SKM-1 treated with dmso at 0.1 percent for 144 hours (cell line): ENCODE measurements at regions not wholly inside any gene's neighbourhood (a gene's known extent, or its start where the extent isn't known, plus 50 kb on each side); places are given as distances from the start of the nearest gene placed in this dataset.

ENCODE experiments used
- DNase-seq: peaks from one replicate; lab custom pipeline; 2025; ENCODE audit not compliant: unreplicated experiment; lab: John Stamatoyannopoulos, UW

GRCh38 chr16:35713762-35714650 is 2254.6 kb downstream of the TP53TG3F start:
- DNase-seq = no peak

- DNase-seq = no peak
These were observed 2255.3 kb downstream of the TP53TG3F start for GRCh38 chr16:35714665-35715064.

- no peak for DNase-seq
These were observed 2265.1 kb downstream of the TP53TG3F start for GRCh38 chr16:35724551-35724950.

GRCh38 chr16:35725949-35726348 is 2266.5 kb downstream of the TP53TG3F start:
- no peak for DNase-seq

GRCh38 chr16:35730251-35730650 is 2270.8 kb downstream of the TP53TG3F start:
- no peak for DNase-seq

- no peak for DNase-seq
These were observed 2272.1 kb downstream of the TP53TG3F start for GRCh38 chr16:35731341-35732040.

GRCh38 chr16:35732046-35732810 is 2272.8 kb downstream of the TP53TG3F start:
- DNase-seq = no peak

GRCh38 chr16:35733278-35733965 is 2274.0 kb downstream of the TP53TG3F start:
- DNase-seq = no peak

- DNase-seq = no peak
These were observed 2274.7 kb downstream of the TP53TG3F start for GRCh38 chr16:35733971-35734702.

- DNase-seq = no peak
These were observed 2275.5 kb downstream of the TP53TG3F start for GRCh38 chr16:35734728-35735402.

- no peak for DNase-seq
These were observed 2276.2 kb downstream of the TP53TG3F start for GRCh38 chr16:35735403-35736251.

GRCh38 chr16:35736546-35736945 is 2277.1 kb downstream of the TP53TG3F start:
- DNase-seq = no peak

GRCh38 chr16:35737076-35737475 is 2277.7 kb downstream of the TP53TG3F start:
- no peak for DNase-seq

GRCh38 chr16:35741546-35741945 is 2282.1 kb downstream of the TP53TG3F start:
- no peak for DNase-seq

- no peak for DNase-seq
These were observed 2283.8 kb downstream of the TP53TG3F start for GRCh38 chr16:35743101-35743692.

GRCh38 chr16:35744084-35744483 is 2284.7 kb downstream of the TP53TG3F start:
- DNase-seq = no peak

GRCh38 chr16:35744726-35745125 is 2285.3 kb downstream of the TP53TG3F start:
- no peak for DNase-seq

- DNase-seq = no peak
These were observed 2285.8 kb downstream of the TP53TG3F start for GRCh38 chr16:35745191-35745590.
